ENCODE measurements at regions not wholly inside any gene's neighbourhood (a gene's known extent, or its start where the extent isn't known, plus 50 kb on each side); places are given as distances from the start of the nearest gene placed in this dataset.

DNA sequence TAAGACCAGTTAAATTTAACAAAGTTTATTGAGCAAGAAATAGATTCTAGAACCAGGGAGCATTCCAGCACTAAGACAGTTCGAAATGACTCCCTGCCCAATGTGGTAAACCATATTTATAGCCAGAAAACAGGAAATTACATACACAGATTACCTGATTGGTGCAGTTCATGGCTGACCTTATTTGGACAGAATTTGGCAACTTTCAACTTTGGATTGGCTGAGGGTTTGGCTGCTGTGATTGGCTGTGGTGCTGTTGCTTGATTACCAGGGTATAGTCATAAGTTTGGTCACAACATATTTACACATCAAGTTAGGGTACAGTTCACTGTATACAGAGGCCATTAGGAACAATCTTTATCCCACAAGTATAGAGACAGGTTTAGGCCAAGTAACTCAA, 984.8 kb upstream of the MIR17HG start:
- TF ChIP-seq CTCF (conservative IDR thresholded peaks at IDR 0.05; ENCODE audit: low read depth, low read length) (no peak), EZH2phosphoT487 (IDR thresholded peaks at IDR 0.05; ENCODE audit: borderline replicate concordance, low read length) (no peak), EZH2 (IDR thresholded peaks at IDR 0.05; ENCODE audit: low read length, unreplicated experiment) (no peak)
